Ishikawa (cell line): ENCODE measurements at regions not wholly inside any gene's neighbourhood (a gene's known extent, or its start where the extent isn't known, plus 50 kb on each side); places are given as distances from the start of the nearest gene placed in this dataset.

Experiments used
- CEBPB ChIP-seq: IDR thresholded peaks from 2 replicates; pipeline ENCODE4 v1.6.1; 2012
- EGR1 ChIP-seq: IDR thresholded peaks from 2 replicates; pipeline ENCODE4 v1.6.1; 2012
- EP300 ChIP-seq: IDR thresholded peaks from 2 replicates; pipeline ENCODE4 v1.6.1; 2012; ENCODE audit warnings: borderline replicate concordance
- FOXM1 ChIP-seq: IDR thresholded peaks from 2 replicates; pipeline ENCODE4 v1.6.1; 2012; ENCODE audit warnings: low read depth, borderline replicate concordance
- TCF12 ChIP-seq: IDR thresholded peaks from 2 replicates; pipeline ENCODE4 v1.6.1; 2012; ENCODE audit warnings: low read depth
- TEAD4 ChIP-seq: IDR thresholded peaks from 2 replicates; pipeline ENCODE4 v1.6.1; 2012
- YY1 ChIP-seq: IDR thresholded peaks from 2 replicates; pipeline ENCODE4 v1.6.1; 2012; ENCODE audit warnings: low read depth
- TF ChIP-seq, protein P1 (sequence below): IDR thresholded peaks from 2 replicates; pipeline ENCODE4 v1.6.1; 2012; ENCODE audit warnings: low read depth, mild to moderate bottlenecking

- TF ChIP-seq YY1 (no peak), TEAD4 (no peak), CEBPB (no peak), EGR1 (no peak), TCF12 (no peak), EP300 (no peak), FOXM1 (no peak)
- TF ChIP-seq, protein P1, sequence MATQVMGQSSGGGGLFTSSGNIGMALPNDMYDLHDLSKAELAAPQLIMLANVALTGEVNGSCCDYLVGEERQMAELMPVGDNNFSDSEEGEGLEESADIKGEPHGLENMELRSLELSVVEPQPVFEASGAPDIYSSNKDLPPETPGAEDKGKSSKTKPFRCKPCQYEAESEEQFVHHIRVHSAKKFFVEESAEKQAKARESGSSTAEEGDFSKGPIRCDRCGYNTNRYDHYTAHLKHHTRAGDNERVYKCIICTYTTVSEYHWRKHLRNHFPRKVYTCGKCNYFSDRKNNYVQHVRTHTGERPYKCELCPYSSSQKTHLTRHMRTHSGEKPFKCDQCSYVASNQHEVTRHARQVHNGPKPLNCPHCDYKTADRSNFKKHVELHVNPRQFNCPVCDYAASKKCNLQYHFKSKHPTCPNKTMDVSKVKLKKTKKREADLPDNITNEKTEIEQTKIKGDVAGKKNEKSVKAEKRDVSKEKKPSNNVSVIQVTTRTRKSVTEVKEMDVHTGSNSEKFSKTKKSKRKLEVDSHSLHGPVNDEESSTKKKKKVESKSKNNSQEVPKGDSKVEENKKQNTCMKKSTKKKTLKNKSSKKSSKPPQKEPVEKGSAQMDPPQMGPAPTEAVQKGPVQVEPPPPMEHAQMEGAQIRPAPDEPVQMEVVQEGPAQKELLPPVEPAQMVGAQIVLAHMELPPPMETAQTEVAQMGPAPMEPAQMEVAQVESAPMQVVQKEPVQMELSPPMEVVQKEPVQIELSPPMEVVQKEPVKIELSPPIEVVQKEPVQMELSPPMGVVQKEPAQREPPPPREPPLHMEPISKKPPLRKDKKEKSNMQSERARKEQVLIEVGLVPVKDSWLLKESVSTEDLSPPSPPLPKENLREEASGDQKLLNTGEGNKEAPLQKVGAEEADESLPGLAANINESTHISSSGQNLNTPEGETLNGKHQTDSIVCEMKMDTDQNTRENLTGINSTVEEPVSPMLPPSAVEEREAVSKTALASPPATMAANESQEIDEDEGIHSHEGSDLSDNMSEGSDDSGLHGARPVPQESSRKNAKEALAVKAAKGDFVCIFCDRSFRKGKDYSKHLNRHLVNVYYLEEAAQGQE, result no peak
These were observed 247.3 kb upstream of the SOX21 start for GRCh38 chr13:94959626-94960025.
